ENCODE measurements at regions not wholly inside any gene's neighbourhood (a gene's known extent, or its start where the extent isn't known, plus 50 kb on each side); places are given as distances from the start of the nearest gene placed in this dataset.
"Not testable (repeated sequence)": the region's sequence is repeated elsewhere in the genome, so short reads cannot be mapped to it uniquely, and the experiment has no call there.

DNA sequence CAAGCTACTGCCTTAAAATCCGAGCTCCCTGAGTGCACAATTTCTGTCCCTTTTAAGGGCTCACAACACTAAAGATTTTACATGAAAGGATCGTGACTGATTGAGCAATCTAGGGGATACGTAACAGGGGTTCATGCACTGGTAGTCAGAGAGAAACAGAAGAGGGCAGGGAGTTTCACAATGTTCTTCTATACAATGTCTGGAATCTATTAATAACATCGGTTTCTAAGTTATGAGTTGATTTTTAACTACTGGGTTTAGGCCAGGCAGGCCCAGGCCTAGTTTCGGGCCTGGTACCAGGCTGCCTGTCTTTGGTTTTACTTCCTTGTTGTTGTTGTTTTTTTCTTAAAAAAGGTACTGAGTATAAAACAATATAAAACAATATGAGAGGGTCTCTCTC, 632.4 kb upstream of the AMOT start:
- H3K9me3 Mint-ChIP-seq; H3K36me3 ChIP-seq (ENCODE audit: insufficient read depth); DNase-seq (ENCODE audit: low spot score); H3K4me3 ChIP-seq; H3K4me3 Mint-ChIP-seq; H3K27ac ChIP-seq (ENCODE audit: low read depth); H4K20me1 ChIP-seq (replicated peaks; ENCODE audit: insufficient read depth); H3K79me2 ChIP-seq (replicated peaks; ENCODE audit: insufficient read depth); H3K9me2 ChIP-seq (ENCODE audit: insufficient read depth); ATAC-seq; H3K36me3 Mint-ChIP-seq (ENCODE audit: low read depth); H3F3A ChIP-seq (replicated peaks; ENCODE audit: low read depth); H3K27ac Mint-ChIP-seq; H2AFZ ChIP-seq; H3K4me2 ChIP-seq; H3K27me3 Mint-ChIP-seq (ENCODE audit: insufficient read depth, low read depth, poor library complexity); H3K27me3 ChIP-seq (ENCODE audit: insufficient read depth): not testable (repeated sequence)
- H3K4me1 ChIP-seq (ENCODE audit: insufficient read depth) = peaks cover 38% of the 10 kb centered on the region
- H3K4me1 Mint-ChIP-seq = peaks cover 24% of the 10 kb centered on the region

DNA sequence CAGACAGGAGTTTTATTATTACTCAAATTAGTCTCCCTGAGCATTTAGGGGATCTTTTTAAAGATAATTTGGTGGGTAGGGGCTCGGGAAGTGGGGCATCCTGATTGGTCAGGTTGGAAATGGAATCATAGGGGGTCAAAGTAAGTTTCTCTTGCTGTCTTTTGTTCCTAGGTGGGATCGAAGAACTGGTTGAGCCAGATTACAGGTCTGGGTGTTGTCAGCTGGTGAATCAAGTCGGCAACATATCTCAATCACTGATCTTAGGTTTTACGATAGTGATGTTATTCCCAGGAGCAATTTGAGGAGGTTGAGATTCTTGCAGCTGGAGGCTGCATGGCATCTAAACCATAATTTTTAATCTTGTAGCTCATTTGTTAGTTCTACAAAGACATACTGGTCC, 629.5 kb upstream of the AMOT start:
- Histone ChIP-seq H3K36me3 (ENCODE audit: insufficient read depth) (no peaks in the 10 kb centered on the region), H4K20me1 (replicated peaks; ENCODE audit: insufficient read depth) (no peaks in the 10 kb centered on the region), H3F3A (replicated peaks; ENCODE audit: low read depth) (no peaks in the 10 kb centered on the region), H2AFZ (no peak overlapping the region), H3K4me2 (0 out of 2 replicates have a peak overlapping the region, but pooled peaks have one; percentile 44), H3K27ac (ENCODE audit: low read depth) (peak overlapping the region; percentile 70), H3K4me3 (peak overlapping the region; percentile 25; the same call in 1 of the 2 replicates), H3K79me2 (replicated peaks; ENCODE audit: insufficient read depth) (no peaks in the 10 kb centered on the region), H3K9me2 (ENCODE audit: insufficient read depth) (no peaks in the 10 kb centered on the region), H3K27me3 (ENCODE audit: insufficient read depth) (no peaks in the 10 kb centered on the region), H3K4me1 (ENCODE audit: insufficient read depth) (peaks cover 38% of the 10 kb centered on the region)
- 0 out of 3 replicates have a peak overlapping the region, but pooled peaks have one; percentile 32 for H3K4me3 Mint-ChIP-seq
- peak; percentile 36 for DNase-seq (ENCODE audit: low spot score)
- H3K36me3 Mint-ChIP-seq (ENCODE audit: low read depth) = no peaks in the 10 kb centered on the region; the same call in 2 of the 3 replicates
- H3K27ac Mint-ChIP-seq = peak overlapping the region; percentile 65; the same call in 1 of the 2 replicates
- peak; percentile 58 for ATAC-seq
- no peaks in the 10 kb centered on the region for H3K27me3 Mint-ChIP-seq (ENCODE audit: insufficient read depth, low read depth, poor library complexity)
- H3K9me3 Mint-ChIP-seq = peaks cover 2% of the 10 kb centered on the region; the same call in 2 of the 3 replicates
- peaks cover 24% of the 10 kb centered on the region for H3K4me1 Mint-ChIP-seq
- TF ChIP-seq, protein P1, sequence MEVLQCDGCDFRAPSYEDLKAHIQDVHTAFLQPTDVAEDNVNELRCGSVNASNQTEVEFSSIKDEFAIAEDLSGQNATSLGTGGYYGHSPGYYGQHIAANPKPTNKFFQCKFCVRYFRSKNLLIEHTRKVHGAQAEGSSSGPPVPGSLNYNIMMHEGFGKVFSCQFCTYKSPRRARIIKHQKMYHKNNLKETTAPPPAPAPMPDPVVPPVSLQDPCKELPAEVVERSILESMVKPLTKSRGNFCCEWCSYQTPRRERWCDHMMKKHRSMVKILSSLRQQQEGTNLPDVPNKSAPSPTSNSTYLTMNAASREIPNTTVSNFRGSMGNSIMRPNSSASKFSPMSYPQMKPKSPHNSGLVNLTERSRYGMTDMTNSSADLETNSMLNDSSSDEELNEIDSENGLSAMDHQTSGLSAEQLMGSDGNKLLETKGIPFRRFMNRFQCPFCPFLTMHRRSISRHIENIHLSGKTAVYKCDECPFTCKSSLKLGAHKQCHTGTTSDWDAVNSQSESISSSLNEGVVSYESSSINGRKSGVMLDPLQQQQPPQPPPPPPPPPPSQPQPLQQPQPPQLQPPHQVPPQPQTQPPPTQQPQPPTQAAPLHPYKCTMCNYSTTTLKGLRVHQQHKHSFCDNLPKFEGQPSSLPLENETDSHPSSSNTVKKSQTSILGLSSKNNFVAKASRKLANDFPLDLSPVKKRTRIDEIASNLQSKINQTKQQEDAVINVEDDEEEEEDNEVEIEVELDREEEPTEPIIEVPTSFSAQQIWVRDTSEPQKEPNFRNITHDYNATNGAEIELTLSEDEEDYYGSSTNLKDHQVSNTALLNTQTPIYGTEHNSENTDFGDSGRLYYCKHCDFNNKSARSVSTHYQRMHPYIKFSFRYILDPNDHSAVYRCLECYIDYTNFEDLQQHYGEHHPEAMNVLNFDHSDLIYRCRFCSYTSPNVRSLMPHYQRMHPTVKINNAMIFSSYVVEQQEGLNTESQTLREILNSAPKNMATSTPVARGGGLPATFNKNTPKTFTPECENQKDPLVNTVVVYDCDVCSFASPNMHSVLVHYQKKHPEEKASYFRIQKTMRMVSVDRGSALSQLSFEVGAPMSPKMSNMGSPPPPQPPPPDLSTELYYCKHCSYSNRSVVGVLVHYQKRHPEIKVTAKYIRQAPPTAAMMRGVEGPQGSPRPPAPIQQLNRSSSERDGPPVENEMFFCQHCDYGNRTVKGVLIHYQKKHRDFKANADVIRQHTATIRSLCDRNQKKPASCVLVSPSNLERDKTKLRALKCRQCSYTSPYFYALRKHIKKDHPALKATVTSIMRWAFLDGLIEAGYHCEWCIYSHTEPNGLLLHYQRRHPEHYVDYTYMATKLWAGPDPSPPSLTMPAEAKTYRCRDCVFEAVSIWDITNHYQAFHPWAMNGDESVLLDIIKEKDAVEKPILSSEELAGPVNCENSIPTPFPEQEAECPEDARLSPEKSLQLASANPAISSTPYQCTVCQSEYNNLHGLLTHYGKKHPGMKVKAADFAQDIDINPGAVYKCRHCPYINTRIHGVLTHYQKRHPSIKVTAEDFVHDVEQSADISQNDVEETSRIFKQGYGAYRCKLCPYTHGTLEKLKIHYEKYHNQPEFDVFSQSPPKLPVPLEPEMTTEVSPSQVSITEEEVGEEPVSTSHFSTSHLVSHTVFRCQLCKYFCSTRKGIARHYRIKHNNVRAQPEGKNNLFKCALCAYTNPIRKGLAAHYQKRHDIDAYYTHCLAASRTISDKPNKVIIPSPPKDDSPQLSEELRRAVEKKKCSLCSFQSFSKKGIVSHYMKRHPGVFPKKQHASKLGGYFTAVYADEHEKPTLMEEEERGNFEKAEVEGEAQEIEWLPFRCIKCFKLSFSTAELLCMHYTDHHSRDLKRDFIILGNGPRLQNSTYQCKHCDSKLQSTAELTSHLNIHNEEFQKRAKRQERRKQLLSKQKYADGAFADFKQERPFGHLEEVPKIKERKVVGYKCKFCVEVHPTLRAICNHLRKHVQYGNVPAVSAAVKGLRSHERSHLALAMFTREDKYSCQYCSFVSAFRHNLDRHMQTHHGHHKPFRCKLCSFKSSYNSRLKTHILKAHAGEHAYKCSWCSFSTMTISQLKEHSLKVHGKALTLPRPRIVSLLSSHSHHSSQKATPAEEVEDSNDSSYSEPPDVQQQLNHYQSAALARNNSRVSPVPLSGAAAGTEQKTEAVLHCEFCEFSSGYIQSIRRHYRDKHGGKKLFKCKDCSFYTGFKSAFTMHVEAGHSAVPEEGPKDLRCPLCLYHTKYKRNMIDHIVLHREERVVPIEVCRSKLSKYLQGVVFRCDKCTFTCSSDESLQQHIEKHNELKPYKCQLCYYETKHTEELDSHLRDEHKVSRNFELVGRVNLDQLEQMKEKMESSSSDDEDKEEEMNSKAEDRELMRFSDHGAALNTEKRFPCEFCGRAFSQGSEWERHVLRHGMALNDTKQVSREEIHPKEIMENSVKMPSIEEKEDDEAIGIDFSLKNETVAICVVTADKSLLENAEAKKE (CRISPR knock-in tag; IDR thresholded peaks at IDR 0.05) = no peak
- TF ChIP-seq EZH2phosphoT487 (IDR thresholded peaks at IDR 0.05; ENCODE audit: unreplicated experiment) (no peak), POLR2AphosphoS5 (IDR thresholded peaks at IDR 0.05; ENCODE audit: low read depth) (no peak), ZNF114 (CRISPR knock-in tag; IDR thresholded peaks at IDR 0.05) (no peak), CREB1 (CRISPR knock-in tag; IDR thresholded peaks at IDR 0.05; ENCODE audit: low read depth) (no peak), ETS1 (IDR thresholded peaks at IDR 0.05) (no peak), EZH2 (IDR thresholded peaks at IDR 0.05; ENCODE audit: low read depth, unreplicated experiment) (no peak), ZNF331 (CRISPR knock-in tag; IDR thresholded peaks at IDR 0.05; ENCODE audit: low read depth) (no peak)
- TF ChIP-seq, protein P2, sequence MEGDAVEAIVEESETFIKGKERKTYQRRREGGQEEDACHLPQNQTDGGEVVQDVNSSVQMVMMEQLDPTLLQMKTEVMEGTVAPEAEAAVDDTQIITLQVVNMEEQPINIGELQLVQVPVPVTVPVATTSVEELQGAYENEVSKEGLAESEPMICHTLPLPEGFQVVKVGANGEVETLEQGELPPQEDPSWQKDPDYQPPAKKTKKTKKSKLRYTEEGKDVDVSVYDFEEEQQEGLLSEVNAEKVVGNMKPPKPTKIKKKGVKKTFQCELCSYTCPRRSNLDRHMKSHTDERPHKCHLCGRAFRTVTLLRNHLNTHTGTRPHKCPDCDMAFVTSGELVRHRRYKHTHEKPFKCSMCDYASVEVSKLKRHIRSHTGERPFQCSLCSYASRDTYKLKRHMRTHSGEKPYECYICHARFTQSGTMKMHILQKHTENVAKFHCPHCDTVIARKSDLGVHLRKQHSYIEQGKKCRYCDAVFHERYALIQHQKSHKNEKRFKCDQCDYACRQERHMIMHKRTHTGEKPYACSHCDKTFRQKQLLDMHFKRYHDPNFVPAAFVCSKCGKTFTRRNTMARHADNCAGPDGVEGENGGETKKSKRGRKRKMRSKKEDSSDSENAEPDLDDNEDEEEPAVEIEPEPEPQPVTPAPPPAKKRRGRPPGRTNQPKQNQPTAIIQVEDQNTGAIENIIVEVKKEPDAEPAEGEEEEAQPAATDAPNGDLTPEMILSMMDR (conservative IDR thresholded peaks at IDR 0.05; ENCODE audit: low read depth in 2 of 2) = no peak

Measured in GM23338 (cell line).